Pancreas (tissue), 10 donors: ENCODE measurements at regions not wholly inside any gene's neighbourhood (a gene's known extent, or its start where the extent isn't known, plus 50 kb on each side); places are given as distances from the start of the nearest gene placed in this dataset.

Experiments
- ATAC-seq, 4 donors: fragments of 200-7000 bp; cut with Tn5 transposase; one replicate each; pipeline versions ENCODE4 v1.8.0 to v1.9.1; 2020; ENCODE audit warnings: mild to moderate bottlenecking in 4 of 4, moderate library complexity in 4 of 4
- DNase-seq, 6 donors: peaks; one replicate each; pipeline ENCODE4 v3.0.0-alpha.2; 2020
- FAIRE-seq: peaks from 2 replicates; lab custom pipeline; 2012; peaks lifted over from hg19 to GRCh38; lab: Jason Lieb, UNC
- H3K27ac ChIP-seq, 4 donors: fragments of 200-600 bp; sonication (generic); 1 replicate in 3 of 4; 2 replicates in 1 of 4; pipeline versions ENCODE4 v1.5.0 to v1.8.0; 2020
- H3K27me3 ChIP-seq, 4 donors: fragments of 200-600 bp; one replicate each; pipeline ENCODE4 v1.8.0; 2021
- H3K36me3 ChIP-seq, 3 donors: fragments of 200-600 bp; sonication (generic) in 1 of 3; one replicate each; pipeline versions ENCODE4 v1.5.0 to v1.8.0; 2020 to 2021
- H3K4me1 ChIP-seq, 3 donors: fragments of 200-600 bp; one replicate each; pipeline ENCODE4 v1.8.0; 2021
- H3K4me3 ChIP-seq, 4 donors: fragments of 200-600 bp; sonication (generic) in 2 of 4; one replicate each; pipeline versions ENCODE4 v1.5.0 to v1.8.0; 2020 to 2021
- H3K9me3 ChIP-seq, 4 donors: fragments of 200-600 bp; one replicate each; pipeline ENCODE4 v1.8.0; 2021
- WGBS, 2 donors: extraction: QIAGEN DNeasy Blood & Tissue Kit; methylation state at CpG; one replicate each; pipeline ENCODE4 v1.1.7; 2013; 5-methylcytosine and 5-hydroxymethylcytosine counted together
- intact Hi-C, 3 donors: fragments of 100-400 bp; cut with DNase I; formaldehyde crosslinking; loops; one replicate each; pipeline versions ENCODE4 v1.11.1 to v1.14.2; 2022
- TF ChIP-seq, protein P1 (sequence below), 4 donors: fragments of 200-600 bp; sonication (generic) in 3 of 4; IDR thresholded peaks; one replicate each; pipeline versions ENCODE4 v1.5.0 to v1.8.0; 2021; ENCODE audit warnings: antibody characterized with exemption in 4 of 4
- donor health status: healthy with polysubstance abuse.
- donor health status: DM: no; HTN: no; CAD: no; lungs with moderate emphysema.
- donor health status: DM: no; HTN: no; CAD: no.
- donor health status: control.
- donor health status: control.
- donor health status: Bipolar disorder and iron deficiency.
- donor health status: DM: yes; HTN: yes; CAD: no.
- donor health status: DM: no; HTN: no; CAD: no.
- donor health status: DM: no; HTN: no; CAD: no.
- donor health status: DM: yes; HTN: yes; CAD: no.

DNA sequence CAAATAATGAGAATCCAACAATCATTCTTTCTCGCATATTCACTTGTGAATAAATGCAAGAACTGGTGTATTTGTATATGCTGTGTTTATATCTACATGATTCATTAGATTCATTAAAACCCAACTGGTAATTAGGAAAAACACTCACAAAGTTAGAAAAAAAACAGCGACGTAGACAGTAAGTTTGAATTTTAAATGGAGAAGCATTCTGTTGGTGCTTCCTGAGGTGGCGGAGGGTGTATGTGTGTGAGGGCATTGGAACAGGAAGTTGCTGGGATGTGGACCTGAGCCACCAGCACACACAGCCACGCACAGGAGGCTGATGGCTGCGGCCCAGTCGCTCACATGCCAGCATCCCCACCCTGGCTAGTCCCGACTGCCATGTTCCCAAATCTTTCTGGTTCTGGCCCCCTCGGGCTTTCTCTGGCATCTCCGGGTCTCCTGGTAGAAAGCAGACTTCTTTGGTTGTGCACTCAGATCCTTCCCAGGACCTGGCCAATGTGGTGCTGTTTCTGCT, 121.6 kb upstream of the IRF2BP2 start:
- no peak for DNase-seq
- no peaks in the 10 kb centered on the region for H3K9me3 ChIP-seq
- H3K27me3 ChIP-seq, result no peaks in the 10 kb centered on the region
- peaks cover 3 to 11% (median 9%) of the 10 kb centered on the region in 3 donors for H3K4me1 ChIP-seq
- no peak overlapping the region for H3K4me3 ChIP-seq
- no peaks in the 10 kb centered on the region for H3K36me3 ChIP-seq
- 90% methylated on average over 10 of the region's 10 CpGs for WGBS, 2 donors
- ATAC-seq, result peak in 2 of 4 donors; percentile 48 to 57
- TF ChIP-seq, protein P1, sequence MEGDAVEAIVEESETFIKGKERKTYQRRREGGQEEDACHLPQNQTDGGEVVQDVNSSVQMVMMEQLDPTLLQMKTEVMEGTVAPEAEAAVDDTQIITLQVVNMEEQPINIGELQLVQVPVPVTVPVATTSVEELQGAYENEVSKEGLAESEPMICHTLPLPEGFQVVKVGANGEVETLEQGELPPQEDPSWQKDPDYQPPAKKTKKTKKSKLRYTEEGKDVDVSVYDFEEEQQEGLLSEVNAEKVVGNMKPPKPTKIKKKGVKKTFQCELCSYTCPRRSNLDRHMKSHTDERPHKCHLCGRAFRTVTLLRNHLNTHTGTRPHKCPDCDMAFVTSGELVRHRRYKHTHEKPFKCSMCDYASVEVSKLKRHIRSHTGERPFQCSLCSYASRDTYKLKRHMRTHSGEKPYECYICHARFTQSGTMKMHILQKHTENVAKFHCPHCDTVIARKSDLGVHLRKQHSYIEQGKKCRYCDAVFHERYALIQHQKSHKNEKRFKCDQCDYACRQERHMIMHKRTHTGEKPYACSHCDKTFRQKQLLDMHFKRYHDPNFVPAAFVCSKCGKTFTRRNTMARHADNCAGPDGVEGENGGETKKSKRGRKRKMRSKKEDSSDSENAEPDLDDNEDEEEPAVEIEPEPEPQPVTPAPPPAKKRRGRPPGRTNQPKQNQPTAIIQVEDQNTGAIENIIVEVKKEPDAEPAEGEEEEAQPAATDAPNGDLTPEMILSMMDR (IDR thresholded peaks at IDR 0.05), result no peak
- peak overlapping the region in 1 of 4 donors; percentile 8 for H3K27ac ChIP-seq
- FAIRE-seq, result no peak
- intact Hi-C loops, result no loop called here

DNA sequence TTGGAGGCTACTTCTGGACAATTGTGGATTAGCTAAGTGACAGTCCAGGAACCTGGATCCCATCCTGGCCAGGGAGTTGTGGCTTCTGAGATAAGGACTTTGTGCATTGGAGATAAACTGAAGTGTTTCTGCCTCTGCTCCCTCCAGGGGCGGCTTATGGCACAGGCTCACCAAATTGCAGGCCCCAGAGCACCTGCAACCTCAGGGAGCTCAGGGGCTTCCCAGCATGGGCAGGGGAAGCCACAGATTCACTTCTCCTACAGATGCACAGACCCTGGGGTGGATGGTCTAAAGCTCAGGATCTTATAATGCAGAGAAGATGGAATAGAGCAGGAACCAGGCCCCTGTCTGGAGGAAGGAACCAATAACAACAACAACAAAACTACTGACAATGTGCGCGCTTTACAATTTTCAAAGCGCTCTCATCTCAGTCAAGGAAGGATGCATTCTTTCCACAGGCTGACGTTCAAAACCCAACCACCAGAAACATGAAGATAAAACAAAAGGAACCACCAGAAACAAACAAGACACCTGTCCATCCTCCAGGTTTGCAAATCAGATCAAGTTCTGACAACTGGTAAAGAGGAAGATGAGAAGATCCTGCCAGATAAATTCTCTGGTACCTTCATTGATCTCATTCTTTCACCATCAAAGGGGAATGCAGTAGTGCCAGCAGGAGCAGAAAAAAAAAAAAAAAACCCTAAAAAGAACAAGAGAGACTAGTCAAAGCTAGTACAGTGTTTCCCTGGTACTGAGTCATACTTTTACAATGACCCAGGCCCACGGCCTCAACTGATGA, 121.0 kb upstream of the IRF2BP2 start:
- no peak overlapping the region for H3K4me3 ChIP-seq
- TF ChIP-seq, protein P1 (IDR thresholded peaks at IDR 0.05), result no peak
- peaks cover 7 to 18% (median 11%) of the 10 kb centered on the region in 3 donors for H3K4me1 ChIP-seq
- intact Hi-C loops, result no loop called here
- H3K9me3 ChIP-seq, result no peaks in the 10 kb centered on the region
- 85 to 88% methylated on average over 6 of the region's 6 CpGs for WGBS, 2 donors
- ATAC-seq (no peak), FAIRE-seq (no peak), DNase-seq (no peak)
- no peaks in the 10 kb centered on the region for H3K27me3 ChIP-seq
- no peaks in the 10 kb centered on the region for H3K36me3 ChIP-seq
- H3K27ac ChIP-seq, result peak overlapping the region in 1 of 4 donors; percentile 8

DNA sequence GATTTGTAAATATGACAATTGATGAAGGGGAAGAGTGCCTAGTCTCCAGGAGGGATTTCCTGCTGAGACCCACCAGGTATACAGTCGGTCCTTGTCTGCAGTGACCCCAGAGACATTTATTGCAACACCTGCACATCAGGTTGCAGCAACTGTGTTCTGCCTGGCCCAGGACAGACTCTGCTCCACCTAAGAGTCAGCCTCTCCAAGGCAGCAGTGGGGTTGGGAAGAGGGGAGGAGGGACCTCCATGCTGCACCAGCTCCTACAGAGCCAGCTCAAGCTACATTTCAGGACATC, 120.4 kb upstream of the IRF2BP2 start:
- FAIRE-seq, result no peak
- H3K4me3 ChIP-seq, result no peak overlapping the region
- no peaks in the 10 kb centered on the region for H3K27me3 ChIP-seq
- no peak for DNase-seq
- intact Hi-C loops, result no loop called here
- H3K9me3 ChIP-seq, result no peaks in the 10 kb centered on the region
- 90 to 93% methylated on average over 1 of the region's 1 CpG for WGBS, 2 donors
- no peaks in the 10 kb centered on the region for H3K36me3 ChIP-seq
- no peak overlapping the region for H3K27ac ChIP-seq
- TF ChIP-seq, protein P1 (IDR thresholded peaks at IDR 0.05), result no peak
- no peak for ATAC-seq
- H3K4me1 ChIP-seq, result peaks cover 12 to 23% (median 16%) of the 10 kb centered on the region in 3 donors

DNA sequence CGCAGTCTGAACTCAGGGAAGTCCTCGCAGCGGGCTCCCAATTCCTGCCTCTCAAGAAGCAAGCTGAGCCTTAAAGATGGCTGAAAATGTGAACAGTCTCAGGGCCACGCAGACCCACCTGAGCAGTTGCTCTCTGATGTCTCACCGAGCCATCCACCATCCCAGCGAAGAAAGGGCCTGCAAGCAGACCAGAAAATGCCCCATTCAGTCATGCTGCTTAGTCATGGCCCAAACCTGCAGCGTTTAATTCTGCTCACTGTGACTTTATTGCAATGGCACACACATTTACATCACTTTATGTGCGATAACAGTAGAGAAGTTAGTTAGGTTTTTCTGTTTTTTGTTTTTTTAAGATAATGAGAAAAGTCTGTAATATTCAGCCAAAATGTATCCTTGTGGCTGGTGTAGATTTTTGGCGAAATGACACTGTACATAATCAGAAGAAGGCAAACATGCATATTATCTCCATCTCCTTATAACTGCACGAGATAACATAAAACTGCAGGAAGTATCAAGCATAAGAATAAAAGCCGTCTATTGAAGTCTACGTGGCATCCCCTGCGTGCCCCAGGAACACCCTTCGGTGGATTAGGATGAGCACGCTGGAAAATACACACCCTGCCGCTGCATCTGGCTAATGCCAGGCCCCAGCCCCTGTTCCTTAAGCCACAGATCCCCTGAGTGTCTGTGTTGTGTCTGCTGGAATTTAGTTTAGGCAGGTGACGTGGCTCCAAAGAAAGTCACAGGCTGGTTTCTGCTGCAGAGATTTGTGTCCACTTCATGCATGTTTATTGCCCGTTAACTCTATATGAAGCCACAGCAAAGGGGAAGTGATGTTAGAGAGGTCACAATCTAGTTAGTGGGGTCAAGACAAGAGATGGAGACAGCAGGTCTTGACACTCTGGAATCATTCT, 119.8 kb upstream of the IRF2BP2 start:
- WGBS, 2 donors, result 87 to 91% methylated on average over 18 of the region's 18 CpGs
- ATAC-seq (no peak), DNase-seq (no peak), FAIRE-seq (no peak)
- no peaks in the 10 kb centered on the region for H3K9me3 ChIP-seq
- no peak overlapping the region for H3K27ac ChIP-seq
- no peaks in the 10 kb centered on the region for H3K27me3 ChIP-seq
- TF ChIP-seq, protein P1 (IDR thresholded peaks at IDR 0.05), result no peak
- intact Hi-C loops, result loop anchor here in 1 of 3 donors (5.0 kb wide), 1 partner anchor 352 kb away; no protein-coding TSS in a partner anchor
- no peak overlapping the region for H3K4me3 ChIP-seq
- H3K36me3 ChIP-seq, result no peaks in the 10 kb centered on the region
- peaks cover 18 to 29% (median 22%) of the 10 kb centered on the region in 3 donors for H3K4me1 ChIP-seq
